ENCODE measurements at regions not wholly inside any gene's neighbourhood (a gene's known extent, or its start where the extent isn't known, plus 50 kb on each side); places are given as distances from the start of the nearest gene placed in this dataset.

DNA sequence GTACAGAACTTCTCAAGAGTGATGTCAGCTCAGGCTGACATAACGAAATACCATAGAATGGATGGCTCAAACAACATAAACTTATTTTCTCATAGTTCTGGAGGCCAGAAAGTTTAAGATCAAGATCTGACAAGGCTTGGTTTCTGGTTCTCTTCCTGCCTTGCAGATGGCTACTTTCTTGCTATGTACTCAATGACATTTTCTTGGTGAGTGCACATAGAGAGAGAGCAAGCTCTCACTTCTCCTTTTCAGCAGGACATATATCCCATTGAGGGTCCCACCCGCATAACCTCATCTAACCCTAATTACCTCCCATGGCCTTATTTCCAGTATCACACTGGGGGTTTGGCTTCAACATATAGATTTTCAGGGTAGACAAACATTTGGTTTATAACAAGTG is 1072.1 kb downstream of the PLOD2 start:
- TF ChIP-seq, protein P1, sequence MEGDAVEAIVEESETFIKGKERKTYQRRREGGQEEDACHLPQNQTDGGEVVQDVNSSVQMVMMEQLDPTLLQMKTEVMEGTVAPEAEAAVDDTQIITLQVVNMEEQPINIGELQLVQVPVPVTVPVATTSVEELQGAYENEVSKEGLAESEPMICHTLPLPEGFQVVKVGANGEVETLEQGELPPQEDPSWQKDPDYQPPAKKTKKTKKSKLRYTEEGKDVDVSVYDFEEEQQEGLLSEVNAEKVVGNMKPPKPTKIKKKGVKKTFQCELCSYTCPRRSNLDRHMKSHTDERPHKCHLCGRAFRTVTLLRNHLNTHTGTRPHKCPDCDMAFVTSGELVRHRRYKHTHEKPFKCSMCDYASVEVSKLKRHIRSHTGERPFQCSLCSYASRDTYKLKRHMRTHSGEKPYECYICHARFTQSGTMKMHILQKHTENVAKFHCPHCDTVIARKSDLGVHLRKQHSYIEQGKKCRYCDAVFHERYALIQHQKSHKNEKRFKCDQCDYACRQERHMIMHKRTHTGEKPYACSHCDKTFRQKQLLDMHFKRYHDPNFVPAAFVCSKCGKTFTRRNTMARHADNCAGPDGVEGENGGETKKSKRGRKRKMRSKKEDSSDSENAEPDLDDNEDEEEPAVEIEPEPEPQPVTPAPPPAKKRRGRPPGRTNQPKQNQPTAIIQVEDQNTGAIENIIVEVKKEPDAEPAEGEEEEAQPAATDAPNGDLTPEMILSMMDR (IDR thresholded peaks at IDR 0.05; ENCODE audit: insufficient read depth, low read depth, low read length): no peak
- no peak for TF ChIP-seq EZH2 (IDR thresholded peaks at IDR 0.05; ENCODE audit: insufficient read depth, low read length)

Data from astrocyte (in vitro differentiated cells and primary cell).